Activated B cell treated with CpG ODN at 0.5 μM for 24 hours (primary cell): ENCODE measurements at regions not wholly inside any gene's neighbourhood (a gene's known extent, or its start where the extent isn't known, plus 50 kb on each side); places are given as distances from the start of the nearest gene placed in this dataset.

ENCODE experiments used
- ATAC-seq: fragments of 200-7000 bp; cut with Tn5 transposase; one replicate; pipeline ENCODE4 v1.10.0; 2021; ENCODE audit warnings: low read depth, mild to moderate bottlenecking, moderate library complexity
- CTCF ChIA-PET: fragments of 350-600 bp; sonication (Branson Sonifier 250); formaldehyde crosslinking; loops from one replicate; lab custom pipeline; 2021; ENCODE audit warnings: antibody characterized with exemption; lab: Charles Lee
- POLR2A ChIA-PET: fragments of 350-600 bp; sonication (Branson Sonifier 250); formaldehyde crosslinking; loops from one replicate; lab custom pipeline; 2021; ENCODE audit warnings: antibody characterized with exemption; lab: Charles Lee
- DNase-seq: peaks from one replicate; pipeline ENCODE4 v3.0.0; 2022
- H3K27ac Mint-ChIP-seq: one replicate; pipeline ENCODE4 v1.8.0; 2020; ENCODE audit warnings: mixed read lengths
- H3K27me3 Mint-ChIP-seq: one replicate; pipeline ENCODE4 v1.8.0; 2021; ENCODE audit warnings: mixed read lengths
- H3K36me3 Mint-ChIP-seq: one replicate; pipeline ENCODE4 v1.8.0; 2021; ENCODE audit warnings: low read depth, mixed read lengths
- H3K4me1 Mint-ChIP-seq: one replicate; pipeline ENCODE4 v1.8.0; 2021; ENCODE audit warnings: mixed read lengths
- H3K4me3 Mint-ChIP-seq: one replicate; pipeline ENCODE4 v1.8.0; 2020; ENCODE audit warnings: mild to moderate bottlenecking, mixed read lengths
- H3K9me3 Mint-ChIP-seq: one replicate; pipeline ENCODE4 v1.8.0; 2020; ENCODE audit warnings: mixed read lengths
- intact Hi-C: fragments of 100-400 bp; cut with micrococcal nuclease; formaldehyde crosslinking; loops from one replicate; pipeline ENCODE4 v1.15.1; 2024
- TF ChIP-seq, protein P1 (sequence below): fragments of 200-600 bp; IDR thresholded peaks from one replicate; pipeline ENCODE4 v1.8.0; 2022; ENCODE audit warnings: antibody characterized with exemption, mild to moderate bottlenecking

DNA sequence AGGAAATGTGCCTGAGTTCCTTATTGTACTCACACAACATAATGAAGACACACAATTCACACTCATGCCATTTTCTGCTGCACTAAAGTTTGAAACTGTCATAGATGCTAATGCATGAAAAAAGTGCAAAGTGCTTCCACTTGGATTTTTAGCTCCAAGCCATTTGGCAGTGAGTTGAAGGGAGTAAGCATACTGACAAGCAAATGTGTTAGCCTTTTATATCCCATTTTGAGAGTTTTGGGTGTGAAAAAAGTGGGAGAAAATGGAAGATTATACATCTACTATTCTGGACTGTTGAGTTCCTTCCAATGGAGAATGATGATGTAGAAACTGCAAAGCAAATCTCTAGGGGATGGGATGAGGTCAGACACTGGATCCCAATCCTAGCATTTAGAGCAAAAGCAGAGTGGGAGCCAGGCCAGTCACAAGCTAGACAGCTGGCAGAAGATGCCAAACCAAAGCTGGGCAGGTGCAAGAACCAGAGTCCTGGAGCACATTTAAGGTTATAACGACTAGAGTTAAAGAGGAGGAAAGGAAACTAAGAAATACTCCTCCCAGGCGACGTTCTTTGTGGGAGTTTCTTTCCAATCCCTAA is 216.8 kb downstream of the FBXO8 start:
- CTCF ChIA-PET = no interaction called here
- no peaks in the 10 kb centered on the region for H3K27me3 Mint-ChIP-seq
- H3K36me3 Mint-ChIP-seq = no peaks in the 10 kb centered on the region

DNA sequence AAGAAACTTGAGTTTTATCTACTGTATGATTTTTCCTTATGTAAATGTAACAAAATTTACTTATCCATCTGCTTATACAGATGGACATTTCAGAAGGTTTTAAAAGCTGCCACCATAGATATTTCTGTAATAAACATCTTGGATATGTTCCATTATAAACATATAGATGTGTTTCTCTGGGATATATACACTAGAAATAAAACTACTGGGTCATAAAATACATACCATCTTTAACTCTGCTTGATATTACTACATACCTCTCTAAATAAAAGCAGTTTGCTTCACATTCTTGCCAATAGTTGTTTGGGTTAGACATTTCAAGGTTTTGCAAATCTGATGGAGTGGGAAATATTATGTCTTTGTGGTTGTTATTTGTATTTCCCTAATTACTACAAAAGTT is 220.6 kb downstream of the FBXO8 start:
- DNase-seq (no peak), ATAC-seq (no peak)
- Mint-ChIP-seq H3K36me3 (no peaks in the 10 kb centered on the region), H3K4me1 (no peaks in the 10 kb centered on the region), H3K27me3 (no peaks in the 10 kb centered on the region), H3K4me3 (no peak overlapping the region), H3K9me3 (peaks cover 2% of the 10 kb centered on the region), H3K27ac (no peak overlapping the region)
- TF ChIP-seq, protein P1, sequence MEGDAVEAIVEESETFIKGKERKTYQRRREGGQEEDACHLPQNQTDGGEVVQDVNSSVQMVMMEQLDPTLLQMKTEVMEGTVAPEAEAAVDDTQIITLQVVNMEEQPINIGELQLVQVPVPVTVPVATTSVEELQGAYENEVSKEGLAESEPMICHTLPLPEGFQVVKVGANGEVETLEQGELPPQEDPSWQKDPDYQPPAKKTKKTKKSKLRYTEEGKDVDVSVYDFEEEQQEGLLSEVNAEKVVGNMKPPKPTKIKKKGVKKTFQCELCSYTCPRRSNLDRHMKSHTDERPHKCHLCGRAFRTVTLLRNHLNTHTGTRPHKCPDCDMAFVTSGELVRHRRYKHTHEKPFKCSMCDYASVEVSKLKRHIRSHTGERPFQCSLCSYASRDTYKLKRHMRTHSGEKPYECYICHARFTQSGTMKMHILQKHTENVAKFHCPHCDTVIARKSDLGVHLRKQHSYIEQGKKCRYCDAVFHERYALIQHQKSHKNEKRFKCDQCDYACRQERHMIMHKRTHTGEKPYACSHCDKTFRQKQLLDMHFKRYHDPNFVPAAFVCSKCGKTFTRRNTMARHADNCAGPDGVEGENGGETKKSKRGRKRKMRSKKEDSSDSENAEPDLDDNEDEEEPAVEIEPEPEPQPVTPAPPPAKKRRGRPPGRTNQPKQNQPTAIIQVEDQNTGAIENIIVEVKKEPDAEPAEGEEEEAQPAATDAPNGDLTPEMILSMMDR = no peak
- POLR2A ChIA-PET = no interaction called here
- intact Hi-C loops = no loop called here
- CTCF ChIA-PET = no interaction called here

More for the DNA sequence above, 216.8 kb downstream of the FBXO8 start:
- H3K27ac Mint-ChIP-seq = no peak overlapping the region
- ATAC-seq (no peak), DNase-seq (no peak)
- no peaks in the 10 kb centered on the region for H3K9me3 Mint-ChIP-seq
- no peaks in the 10 kb centered on the region for H3K4me1 Mint-ChIP-seq
- intact Hi-C loops = no loop called here
- H3K4me3 Mint-ChIP-seq = no peak overlapping the region
- POLR2A ChIA-PET = no interaction called here
- TF ChIP-seq, protein P1 = no peak

DNA sequence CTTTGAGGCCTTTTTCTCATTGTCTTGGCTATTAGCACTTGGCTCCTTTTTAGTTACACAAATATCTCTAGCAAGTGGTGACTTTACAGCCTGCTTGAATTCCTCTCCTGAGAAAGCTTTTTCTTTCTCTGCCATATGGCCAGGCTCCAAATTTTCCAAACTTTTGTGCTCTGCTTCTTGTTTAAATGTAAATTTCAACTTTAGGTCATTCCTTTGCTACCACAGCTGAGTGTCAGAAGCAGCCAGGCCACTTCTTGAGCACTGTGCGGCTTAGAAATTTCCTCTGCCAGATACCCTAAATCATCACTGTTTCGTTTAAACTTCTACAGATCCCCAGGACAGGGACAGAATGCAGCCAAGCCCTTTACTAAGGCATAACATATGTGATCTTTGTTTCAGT is 222.4 kb downstream of the FBXO8 start:
- H3K27ac Mint-ChIP-seq = no peak overlapping the region
- H3K27me3 Mint-ChIP-seq = no peaks in the 10 kb centered on the region
- H3K9me3 Mint-ChIP-seq = peaks cover 7% of the 10 kb centered on the region
- CTCF ChIA-PET = no interaction called here
- no peaks in the 10 kb centered on the region for H3K4me1 Mint-ChIP-seq
- TF ChIP-seq, protein P1 = no peak
- DNase-seq (no peak), ATAC-seq (no peak)
- intact Hi-C loops = no loop called here
- no peaks in the 10 kb centered on the region for H3K36me3 Mint-ChIP-seq
- POLR2A ChIA-PET = no interaction called here
- H3K4me3 Mint-ChIP-seq = no peak overlapping the region

DNA sequence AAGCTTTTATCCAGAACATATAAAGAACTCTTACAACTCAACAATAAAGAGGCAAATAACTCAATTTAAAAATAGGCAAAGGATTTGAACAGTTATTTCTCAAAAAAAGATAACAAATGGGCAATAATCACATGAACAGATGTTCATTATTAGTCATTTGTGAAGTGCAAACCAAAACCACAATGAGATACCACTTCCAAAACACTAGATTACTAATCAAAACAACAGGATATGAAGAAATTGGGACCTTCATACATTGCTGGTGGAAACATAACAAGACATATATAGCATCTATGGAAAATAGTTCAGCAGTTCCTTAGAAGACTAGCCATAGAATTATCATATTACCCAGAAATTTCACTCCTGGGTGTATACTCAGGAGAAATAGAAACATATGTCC is 224.6 kb downstream of the FBXO8 start:
- DNase-seq (no peak), ATAC-seq (no peak)
- H3K27me3 Mint-ChIP-seq = no peaks in the 10 kb centered on the region
- intact Hi-C loops = no loop called here
- TF ChIP-seq, protein P1 = no peak
- H3K4me3 Mint-ChIP-seq = no peak overlapping the region
- ChIA-PET POLR2A (no interaction called here), CTCF (no interaction called here)
- H3K9me3 Mint-ChIP-seq = peaks cover 10% of the 10 kb centered on the region
- no peaks in the 10 kb centered on the region for H3K4me1 Mint-ChIP-seq
- no peaks in the 10 kb centered on the region for H3K36me3 Mint-ChIP-seq
- H3K27ac Mint-ChIP-seq = no peak overlapping the region

DNA sequence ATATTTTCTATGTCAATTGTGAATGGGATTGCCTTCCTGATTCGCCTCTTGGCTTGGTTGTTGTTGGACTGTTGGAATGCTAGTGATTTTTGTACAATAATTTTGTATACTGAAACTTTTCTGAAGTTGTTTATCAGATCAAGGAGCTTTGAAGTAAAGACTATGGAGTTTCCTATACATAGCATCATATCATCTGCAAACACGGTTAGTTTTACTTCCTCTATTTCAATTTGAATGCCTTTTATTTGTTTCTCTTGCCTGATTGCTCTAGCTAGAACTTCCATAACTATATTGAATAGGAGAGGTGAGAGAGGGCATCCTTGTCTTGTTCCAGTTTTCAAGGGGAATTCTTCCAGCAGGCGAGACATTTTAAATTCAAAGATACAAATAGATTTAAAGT is 226.5 kb downstream of the FBXO8 start:
- ATAC-seq (no peak), DNase-seq (no peak)
- Mint-ChIP-seq H3K4me1 (no peaks in the 10 kb centered on the region), H3K9me3 (peaks cover 10% of the 10 kb centered on the region), H3K27me3 (no peaks in the 10 kb centered on the region), H3K4me3 (no peak overlapping the region), H3K27ac (no peak overlapping the region), H3K36me3 (no peaks in the 10 kb centered on the region)
- TF ChIP-seq, protein P1 = no peak
- POLR2A ChIA-PET = no interaction called here
- intact Hi-C loops = no loop called here
- CTCF ChIA-PET = no interaction called here
